ENCODE measurements at regions not wholly inside any gene's neighbourhood (a gene's known extent, or its start where the extent isn't known, plus 50 kb on each side); places are given as distances from the start of the nearest gene placed in this dataset.

DNA sequence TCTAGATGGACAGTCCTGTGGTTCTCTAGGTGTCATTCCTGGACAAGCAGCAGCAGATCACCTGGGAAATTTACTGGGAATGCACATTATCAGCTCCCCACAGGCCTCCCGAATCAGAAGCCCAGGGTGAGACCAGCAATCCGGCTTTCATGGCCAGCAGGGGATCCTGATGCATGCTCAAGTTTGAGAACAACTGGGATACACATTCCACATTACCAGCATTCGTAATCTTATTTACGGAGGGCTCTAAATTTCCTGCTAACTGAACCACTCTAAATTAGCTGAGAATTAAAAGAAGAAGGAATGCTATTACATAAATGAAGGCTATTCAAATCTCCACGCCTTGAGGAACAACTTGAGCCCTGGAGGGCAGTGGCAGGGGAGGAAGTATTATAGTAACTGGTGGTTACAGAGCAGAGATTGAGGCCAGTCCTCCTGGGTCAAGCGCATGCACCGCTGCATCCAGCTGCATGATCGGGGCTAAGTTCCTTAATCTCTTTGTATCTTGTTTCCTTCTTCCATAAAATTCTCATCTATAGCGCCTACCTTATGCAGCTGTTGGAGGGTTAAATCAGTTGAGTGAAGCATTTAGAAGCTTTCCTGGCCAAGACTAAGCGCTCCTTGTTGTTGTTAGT is 403.7 kb downstream of the CDH26 start:
- Histone ChIP-seq H3K9me3 (no peaks in the 10 kb centered on the region), H3K27me3 (ENCODE audit: low read depth) (no peaks in the 10 kb centered on the region), H3K4me3 (no peak overlapping the region), H3K36me3 (no peaks in the 10 kb centered on the region), H3K27ac (no peak overlapping the region), H3K4me1 (no peaks in the 10 kb centered on the region)
- TF ChIP-seq, protein P1, sequence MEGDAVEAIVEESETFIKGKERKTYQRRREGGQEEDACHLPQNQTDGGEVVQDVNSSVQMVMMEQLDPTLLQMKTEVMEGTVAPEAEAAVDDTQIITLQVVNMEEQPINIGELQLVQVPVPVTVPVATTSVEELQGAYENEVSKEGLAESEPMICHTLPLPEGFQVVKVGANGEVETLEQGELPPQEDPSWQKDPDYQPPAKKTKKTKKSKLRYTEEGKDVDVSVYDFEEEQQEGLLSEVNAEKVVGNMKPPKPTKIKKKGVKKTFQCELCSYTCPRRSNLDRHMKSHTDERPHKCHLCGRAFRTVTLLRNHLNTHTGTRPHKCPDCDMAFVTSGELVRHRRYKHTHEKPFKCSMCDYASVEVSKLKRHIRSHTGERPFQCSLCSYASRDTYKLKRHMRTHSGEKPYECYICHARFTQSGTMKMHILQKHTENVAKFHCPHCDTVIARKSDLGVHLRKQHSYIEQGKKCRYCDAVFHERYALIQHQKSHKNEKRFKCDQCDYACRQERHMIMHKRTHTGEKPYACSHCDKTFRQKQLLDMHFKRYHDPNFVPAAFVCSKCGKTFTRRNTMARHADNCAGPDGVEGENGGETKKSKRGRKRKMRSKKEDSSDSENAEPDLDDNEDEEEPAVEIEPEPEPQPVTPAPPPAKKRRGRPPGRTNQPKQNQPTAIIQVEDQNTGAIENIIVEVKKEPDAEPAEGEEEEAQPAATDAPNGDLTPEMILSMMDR (IDR thresholded peaks at IDR 0.05) = no peak
- DNase-seq (no peak), ATAC-seq (no peak)
- intact Hi-C loops (cut with DNase I) = no loop called here

DNA sequence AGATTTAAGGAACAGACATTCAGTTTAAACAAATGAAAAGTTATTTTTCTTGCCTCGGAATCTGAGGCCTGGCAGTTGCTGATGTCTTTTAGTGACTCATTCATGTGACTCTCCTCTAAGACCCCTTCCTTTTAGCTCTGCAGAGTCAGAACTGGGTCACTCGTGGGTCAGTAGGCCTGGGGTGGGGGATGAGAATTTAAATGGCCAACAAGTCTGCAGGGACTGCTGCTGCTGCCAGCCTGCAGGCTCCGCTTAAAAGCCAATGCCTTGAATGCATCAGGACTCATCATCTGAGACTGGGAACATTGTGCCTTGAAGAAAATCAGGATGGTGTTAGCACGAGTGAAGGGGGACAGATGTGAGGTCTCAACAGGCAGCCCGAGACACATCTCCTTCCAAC is 404.3 kb downstream of the CDH26 start:
- no peaks in the 10 kb centered on the region for H3K9me3 ChIP-seq
- no peak for DNase-seq
- ATAC-seq = no peak
- H3K36me3 ChIP-seq = no peaks in the 10 kb centered on the region
- H3K4me1 ChIP-seq = no peaks in the 10 kb centered on the region
- H3K4me3 ChIP-seq = no peak overlapping the region
- no peaks in the 10 kb centered on the region for H3K27me3 ChIP-seq (ENCODE audit: low read depth)
- no peak overlapping the region for H3K27ac ChIP-seq
- intact Hi-C loops (cut with DNase I) = no loop called here
- TF ChIP-seq, protein P1 (IDR thresholded peaks at IDR 0.05) = no peak

DNA sequence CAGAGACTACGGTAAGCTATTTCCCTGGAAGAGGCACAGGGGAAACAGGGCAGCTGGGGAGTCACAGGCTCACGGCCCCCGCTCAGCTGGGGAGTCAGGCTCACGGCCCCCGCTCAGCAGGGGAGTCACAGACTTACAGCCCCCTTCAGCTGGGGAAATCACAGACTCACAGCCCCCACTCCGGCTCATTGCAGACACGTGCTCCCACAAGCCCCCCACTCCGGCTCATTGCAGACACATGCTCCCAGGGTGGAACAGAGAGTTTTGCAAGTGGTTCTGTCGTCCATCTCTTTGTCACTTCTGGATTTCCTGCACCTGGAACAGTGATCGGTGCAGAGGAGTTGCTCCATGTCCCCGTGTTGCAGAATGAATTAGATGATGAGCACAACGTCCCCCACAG is 405.5 kb downstream of the CDH26 start:
- Histone ChIP-seq H3K4me1 (no peaks in the 10 kb centered on the region), H3K4me3 (no peak overlapping the region), H3K27ac (no peak overlapping the region), H3K9me3 (no peaks in the 10 kb centered on the region), H3K27me3 (ENCODE audit: low read depth) (no peaks in the 10 kb centered on the region), H3K36me3 (no peaks in the 10 kb centered on the region)
- intact Hi-C loops (cut with DNase I) = no loop called here
- ATAC-seq (no peak), DNase-seq (no peak)
- TF ChIP-seq, protein P1 (IDR thresholded peaks at IDR 0.05) = no peak

GRCh38 chr20:60365064-60365666 is 406.9 kb downstream of the CDH26 start:
- peak; percentile 23 to 37 for ATAC-seq
- intact Hi-C loops (cut with DNase I) = no loop called here
- no peaks in the 10 kb centered on the region for H3K36me3 ChIP-seq

GRCh38 chr20:60365882-60366281 is 407.7 kb downstream of the CDH26 start:
- intact Hi-C loops (cut with DNase I) = no loop called here
- DNase-seq (no peak), ATAC-seq (no peak)
- Histone ChIP-seq H3K4me3 (no peak overlapping the region), H3K36me3 (no peaks in the 10 kb centered on the region), H3K27me3 (ENCODE audit: low read depth) (no peaks in the 10 kb centered on the region), H3K4me1 (no peaks in the 10 kb centered on the region), H3K9me3 (no peaks in the 10 kb centered on the region), H3K27ac (no peak overlapping the region)
- TF ChIP-seq, protein P1 (IDR thresholded peaks at IDR 0.05) = no peak

More at GRCh38 chr20:60365064-60365666, 406.9 kb downstream of the CDH26 start:
- no peak overlapping the region for H3K27ac ChIP-seq
- H3K4me1 ChIP-seq = no peaks in the 10 kb centered on the region
- H3K4me3 ChIP-seq = no peak overlapping the region
- TF ChIP-seq, protein P1 (IDR thresholded peaks at IDR 0.05) = no peak
- DNase-seq = no peak
- H3K9me3 ChIP-seq = no peaks in the 10 kb centered on the region
- no peaks in the 10 kb centered on the region for H3K27me3 ChIP-seq (ENCODE audit: low read depth)
